Common myeloid progenitor, CD34-positive (primary cell): ENCODE measurements at regions not wholly inside any gene's neighbourhood (a gene's known extent, or its start where the extent isn't known, plus 50 kb on each side); places are given as distances from the start of the nearest gene placed in this dataset.

ENCODE experiments used
- CTCF ChIA-PET: fragments of 350-600 bp; sonication (Branson Sonifier 250); formaldehyde crosslinking; loops from one replicate; lab custom pipeline; 2021; ENCODE audit warnings: antibody characterized with exemption; lab: Charles Lee
- POLR2A ChIA-PET: fragments of 350-600 bp; sonication (Branson Sonifier 250); formaldehyde crosslinking; loops from one replicate; lab custom pipeline; 2021; ENCODE audit warnings: antibody characterized with exemption; lab: Charles Lee
- DNase-seq, 3 donors: peaks; one replicate each; pipeline versions ENCODE4 v3.0.0 to v3.0.0-alpha.2; 2013
- H3K27ac ChIP-seq, 2 experiments: 1 replicate in 1 of 2; 2 replicates in 1 of 2; pipeline ENCODE4 v1.7.0; 2013; ENCODE audit warnings: inconsistent platforms in 2 of 2, low read length in 2 of 2, mild to moderate bottlenecking in 2 of 2, low read depth in 1 of 2, moderate library complexity in 1 of 2; ENCODE audit not compliant: severe bottlenecking in 2 of 2, insufficient read depth in 1 of 2, poor library complexity in 1 of 2
- H3K27me3 ChIP-seq, 5 experiments: replicated peaks in 2 of 5; 1 replicate in 3 of 5; 2 replicates in 2 of 5; pipeline versions ENCODE4 v1.6.1 to v1.7.0; 2013; ENCODE audit warnings: low read length in 4 of 5, mild to moderate bottlenecking in 2 of 5, moderate library complexity in 2 of 5, inconsistent platforms in 1 of 5; ENCODE audit not compliant: insufficient read depth in 5 of 5, control insufficient read depth in 4 of 5
- H3K36me3 ChIP-seq, 4 experiments: 1 replicate in 2 of 4; 2 replicates in 2 of 4; pipeline versions ENCODE4 v1.6.1 to v1.7.0; 2013; ENCODE audit warnings: low read length in 3 of 4, control low read depth in 1 of 4, mild to moderate bottlenecking in 1 of 4; ENCODE audit not compliant: control insufficient read depth in 4 of 4, insufficient read depth in 4 of 4
- H3K4me1 ChIP-seq, 4 experiments: 1 replicate in 3 of 4; 2 replicates in 1 of 4; pipeline versions ENCODE4 v1.6.1 to v1.7.1; 2013; ENCODE audit warnings: low read length in 3 of 4, mild to moderate bottlenecking in 3 of 4, control low read depth in 1 of 4, inconsistent platforms in 1 of 4, moderate library complexity in 1 of 4; ENCODE audit not compliant: control insufficient read depth in 4 of 4, insufficient read depth in 4 of 4; ENCODE audit errors: control extremely low read depth in 1 of 4
- H3K4me3 ChIP-seq, 7 experiments: 1 replicate in 4 of 7; 2 replicates in 3 of 7; pipeline versions ENCODE4 v1.5.1 to v1.7.0; 2013; ENCODE audit warnings: mild to moderate bottlenecking in 7 of 7, low read length in 6 of 7, moderate library complexity in 6 of 7, inconsistent platforms in 2 of 7, low read depth in 2 of 7, control low read depth in 1 of 7; ENCODE audit not compliant: insufficient read depth in 4 of 7, control insufficient read depth in 1 of 7; ENCODE audit errors: extremely low read depth in 1 of 7
- H3K9me3 ChIP-seq, 5 experiments: 1 replicate in 4 of 5; 2 replicates in 1 of 5; pipeline versions ENCODE4 v1.6.1 to v1.7.1; 2013; ENCODE audit warnings: low read length in 4 of 5, mild to moderate bottlenecking in 2 of 5, inconsistent platforms in 1 of 5, low read depth in 1 of 5, moderate library complexity in 1 of 5; ENCODE audit not compliant: control insufficient read depth in 4 of 5, insufficient read depth in 2 of 5; ENCODE audit errors: control extremely low read depth in 1 of 5
- WGBS: methylation state at CpG from one replicate; pipeline ENCODE4 v1.1.5; 2013; ENCODE audit not compliant: insufficient coverage; 5-methylcytosine and 5-hydroxymethylcytosine counted together

DNA sequence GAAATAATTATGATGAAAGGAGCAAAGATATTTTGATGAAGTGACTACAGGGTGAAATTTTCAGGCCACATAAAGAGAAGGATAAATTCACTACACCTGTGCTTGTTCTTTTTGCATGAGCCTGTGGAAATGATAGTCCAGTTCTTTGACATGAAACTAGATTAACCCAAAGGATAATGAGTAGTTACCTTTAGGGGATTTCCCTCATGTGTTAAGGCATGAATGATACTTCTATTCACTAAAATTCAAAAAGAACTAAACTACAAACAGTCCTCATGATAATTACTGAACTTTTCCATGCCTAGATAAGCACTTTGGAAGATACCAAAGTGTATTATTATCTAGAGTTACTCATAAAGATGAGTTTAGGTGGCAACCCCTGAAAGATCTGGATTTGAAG is 244.3 kb downstream of the PTPRC start:
- Histone ChIP-seq H3K9me3 (no peaks in the 10 kb centered on the region), H3K27ac (no peak overlapping the region), H3K27me3 (no peaks in the 10 kb centered on the region), H3K4me3 (no peak overlapping the region), H3K36me3 (peaks cover 13 to 58% (median 23%) of the 10 kb centered on the region in 4 experiments), H3K4me1 (peaks cover 0 to 11% (median 0%) of the 10 kb centered on the region in 4 experiments)
- ChIA-PET CTCF (interaction anchor here (1.0 to 1.8 kb wide), 2 partner anchors 9 to 19 kb away, joined by 4 to 6 read pairs; no protein-coding TSS in a partner anchor), POLR2A (no interaction called here)
- DNase-seq = no peak

DNA sequence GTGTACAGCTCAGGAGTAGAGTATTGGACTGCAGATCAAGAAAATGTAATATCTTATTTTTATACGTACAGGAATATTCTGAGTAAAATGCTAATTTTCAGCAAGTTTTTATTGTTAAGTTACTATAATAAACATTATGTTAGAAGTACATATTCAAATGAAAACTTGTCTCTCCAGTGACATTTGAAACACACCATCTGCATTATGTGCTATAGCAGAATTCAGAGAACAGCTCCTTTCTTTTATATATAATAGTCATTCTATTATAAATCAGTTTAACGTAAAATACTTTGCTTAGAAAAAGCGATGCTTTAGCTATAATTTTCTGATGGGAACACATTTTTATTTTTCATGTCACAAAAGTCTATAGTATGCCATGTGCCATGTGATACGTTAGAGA is 249.0 kb downstream of the PTPRC start:
- ChIA-PET POLR2A (no interaction called here), CTCF (no interaction called here)
- no peaks in the 10 kb centered on the region for H3K27me3 ChIP-seq
- WGBS = no CpG with 5 or more reads among the region's 4 CpGs
- peaks cover 8 to 61% (median 17%) of the 10 kb centered on the region in 4 experiments for H3K36me3 ChIP-seq
- DNase-seq = no peak
- H3K27ac ChIP-seq = no peak overlapping the region
- H3K9me3 ChIP-seq = no peaks in the 10 kb centered on the region
- peaks cover 1 to 5% (median 3%) of the 10 kb centered on the region in 4 experiments for H3K4me1 ChIP-seq
- no peak overlapping the region for H3K4me3 ChIP-seq

DNA sequence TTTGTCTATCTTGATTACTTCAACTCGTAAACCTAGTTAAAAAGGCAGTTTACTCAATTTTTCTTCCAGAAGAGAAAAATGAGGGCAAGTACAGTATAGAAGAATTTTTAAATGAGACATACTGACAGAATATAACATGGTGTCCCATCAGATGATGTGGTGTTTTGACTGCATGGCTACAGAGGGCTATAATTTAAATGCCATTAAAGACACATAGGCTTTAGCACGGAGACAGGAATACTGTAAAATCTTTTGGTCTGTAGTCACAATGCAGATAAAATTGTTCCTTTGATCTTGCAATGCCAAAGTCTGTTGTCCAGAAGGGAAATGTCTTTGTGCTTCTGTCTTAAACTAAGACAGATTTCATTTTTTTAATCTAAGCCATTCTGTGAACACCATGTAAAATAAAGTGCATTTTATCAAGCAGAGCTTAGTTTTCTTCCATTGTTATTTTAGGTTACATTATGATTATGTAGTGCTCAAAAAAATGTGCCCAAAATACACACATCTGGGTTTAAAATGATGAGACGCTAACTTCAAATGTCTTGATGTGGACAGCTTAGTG is 249.6 kb downstream of the PTPRC start:
- DNase-seq = no peak
- POLR2A ChIA-PET = no interaction called here
- H3K4me3 ChIP-seq = no peak overlapping the region
- H3K9me3 ChIP-seq = no peaks in the 10 kb centered on the region
- no peak overlapping the region for H3K27ac ChIP-seq
- CTCF ChIA-PET = interaction anchor here (1.1 kb wide), 1 partner anchor 100 kb away, joined by 3 read pairs; no protein-coding TSS in a partner anchor
- no peaks in the 10 kb centered on the region for H3K27me3 ChIP-seq
- peaks cover 5 to 60% (median 14%) of the 10 kb centered on the region in 4 experiments for H3K36me3 ChIP-seq
- peaks cover 1 to 5% (median 4%) of the 10 kb centered on the region in 4 experiments for H3K4me1 ChIP-seq
- 83% methylated on average over 1 of the region's 3 CpGs for WGBS

DNA sequence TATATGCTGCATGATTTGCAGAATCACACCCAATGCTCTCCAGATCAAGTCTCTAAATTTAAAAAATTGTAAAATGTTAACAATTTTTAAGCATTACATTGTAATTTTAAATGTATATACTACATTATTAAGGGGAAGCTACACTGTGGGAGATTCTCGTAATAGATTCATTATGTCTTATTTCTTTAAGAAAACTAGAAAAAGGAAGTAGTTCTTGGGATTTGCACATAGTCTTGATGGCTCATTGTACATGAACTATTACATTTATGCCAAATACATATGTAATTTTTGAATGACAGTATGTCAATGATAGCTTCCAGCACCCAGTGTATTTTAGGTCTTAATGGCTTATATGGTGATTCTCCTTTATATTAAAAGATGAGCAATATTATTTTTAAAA is 250.3 kb downstream of the PTPRC start:
- WGBS = no CpG with 5 or more reads among the region's 1 CpG
- POLR2A ChIA-PET = no interaction called here
- H3K4me3 ChIP-seq = no peak overlapping the region
- H3K27me3 ChIP-seq = no peaks in the 10 kb centered on the region
- DNase-seq = peak in 1 of 3 donors; percentile 50
- H3K27ac ChIP-seq = no peak overlapping the region
- H3K9me3 ChIP-seq = no peaks in the 10 kb centered on the region
- CTCF ChIA-PET = interaction anchor here (1.1 kb wide), 1 partner anchor 101 kb away, joined by 3 read pairs; no protein-coding TSS in a partner anchor
- peaks cover 4 to 58% (median 16%) of the 10 kb centered on the region in 4 experiments for H3K36me3 ChIP-seq
- H3K4me1 ChIP-seq = peaks cover 1 to 5% (median 4%) of the 10 kb centered on the region in 4 experiments

DNA sequence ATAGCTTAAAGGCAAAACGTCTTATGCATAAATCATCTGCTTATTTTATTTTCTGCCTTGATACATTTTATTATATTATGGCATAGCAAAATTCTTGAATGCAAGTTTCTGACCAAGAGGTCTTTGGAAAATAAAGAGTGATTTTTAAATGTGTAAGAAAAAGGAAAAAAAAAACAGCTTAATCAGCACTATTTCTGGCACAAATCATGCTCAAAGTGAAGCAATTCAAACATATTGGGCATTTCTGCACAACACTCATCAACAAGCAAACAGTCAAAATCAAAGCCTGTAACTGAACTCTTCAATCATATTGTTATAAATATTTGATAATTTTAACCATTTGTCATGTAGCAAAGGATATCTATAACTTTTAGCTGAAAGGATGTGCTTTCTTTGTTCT is 250.9 kb downstream of the PTPRC start:
- ChIA-PET POLR2A (no interaction called here), CTCF (no interaction called here)
- Histone ChIP-seq H3K9me3 (no peaks in the 10 kb centered on the region), H3K36me3 (peaks cover 3 to 59% (median 15%) of the 10 kb centered on the region in 4 experiments), H3K4me3 (no peak overlapping the region), H3K27me3 (no peaks in the 10 kb centered on the region), H3K27ac (no peak overlapping the region), H3K4me1 (peaks cover 1 to 5% (median 4%) of the 10 kb centered on the region in 4 experiments)
- no peak for DNase-seq
- no CpG with 5 or more reads among the region's 1 CpG for WGBS

DNA sequence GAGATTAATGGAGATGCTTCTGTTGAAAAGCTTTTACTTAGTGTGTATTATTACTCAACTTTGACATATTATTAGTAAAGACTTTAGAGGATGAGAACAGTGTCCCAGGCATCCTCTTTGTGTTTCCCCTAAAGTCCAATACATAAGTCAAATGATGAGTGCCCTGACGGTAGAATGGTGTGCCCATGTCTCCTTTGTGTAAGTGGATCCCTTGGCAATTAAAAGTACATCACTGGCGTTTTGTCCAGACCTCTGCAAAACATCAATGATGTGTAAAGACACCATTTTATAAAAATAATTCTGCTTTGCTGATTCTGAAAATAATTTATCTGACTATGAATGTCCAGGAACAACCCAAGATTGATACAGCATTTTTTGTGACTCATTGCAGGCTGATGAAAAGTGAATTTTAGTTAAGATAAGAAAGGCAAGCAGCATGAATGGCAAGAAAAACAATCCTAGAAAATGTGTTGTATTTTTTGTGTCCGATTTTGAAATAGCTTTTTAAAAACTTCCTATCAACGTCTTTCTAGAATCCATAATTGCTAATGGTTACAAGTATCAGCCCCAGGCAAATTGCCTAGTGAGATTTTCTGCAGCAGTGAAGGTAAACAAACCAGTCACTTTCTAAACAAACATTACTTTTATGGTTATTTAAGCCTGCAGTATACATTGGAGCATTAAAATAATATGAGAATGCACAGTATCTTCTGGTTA is 251.5 kb downstream of the PTPRC start:
- H3K27ac ChIP-seq = no peak overlapping the region
- H3K4me1 ChIP-seq = peaks cover 1 to 5% (median 4%) of the 10 kb centered on the region in 4 experiments
- POLR2A ChIA-PET = interaction anchor here (0.7 kb wide), 1 partner anchor 191 kb away, joined by 4 read pairs; no protein-coding TSS in a partner anchor
- CTCF ChIA-PET = interaction anchor here (0.9 kb wide), 1 partner anchor 14 kb away, joined by 3 read pairs; no protein-coding TSS in a partner anchor
- no peak for DNase-seq
- peaks cover 0 to 63% (median 14%) of the 10 kb centered on the region in 4 experiments for H3K36me3 ChIP-seq
- 100% methylated on average over 2 of the region's 4 CpGs for WGBS
- no peaks in the 10 kb centered on the region for H3K27me3 ChIP-seq
- H3K9me3 ChIP-seq = no peaks in the 10 kb centered on the region
- H3K4me3 ChIP-seq = no peak overlapping the region

DNA sequence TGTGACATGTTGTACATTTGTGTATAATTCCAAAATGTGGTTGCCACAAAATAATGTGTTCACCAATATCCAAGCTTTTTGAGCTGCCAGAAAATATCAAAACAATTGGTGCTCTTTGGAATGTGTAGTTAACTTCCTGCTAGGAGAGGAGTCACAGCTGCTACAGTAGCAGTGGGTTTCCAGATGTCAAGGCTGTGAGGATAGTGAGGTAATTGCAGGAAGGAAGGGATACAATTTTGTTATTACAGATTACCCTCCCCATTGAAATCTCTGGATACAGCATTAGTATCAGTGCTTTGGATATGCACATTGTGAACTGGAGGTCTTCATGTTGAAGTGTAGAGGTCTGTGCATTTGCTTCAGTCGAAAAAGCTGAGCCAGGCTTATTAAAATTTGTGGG is 253.2 kb downstream of the PTPRC start:
- Histone ChIP-seq H3K9me3 (no peaks in the 10 kb centered on the region), H3K27ac (no peak overlapping the region), H3K27me3 (no peaks in the 10 kb centered on the region), H3K36me3 (peaks cover 0 to 75% (median 15%) of the 10 kb centered on the region in 4 experiments), H3K4me3 (no peak overlapping the region), H3K4me1 (peaks cover 1 to 5% (median 4%) of the 10 kb centered on the region in 4 experiments)
- ChIA-PET POLR2A (no interaction called here), CTCF (interaction anchor here (1.6 kb wide), 1 partner anchor 9 kb away, joined by 6 read pairs; no protein-coding TSS in a partner anchor)
- 100% methylated on average over 1 of the region's 1 CpG for WGBS
- peak in 1 of 3 donors; percentile 30 for DNase-seq
